GM23338 (cell line): ENCODE measurements at regions not wholly inside any gene's neighbourhood (a gene's known extent, or its start where the extent isn't known, plus 50 kb on each side); places are given as distances from the start of the nearest gene placed in this dataset.

Experiments
- ATAC-seq: fragments of 200-7000 bp; cut with Tn5 transposase; 3 replicates; pipeline ENCODE4 v1.9.1; 2020
- DNase-seq: peaks from one replicate; pipeline ENCODE4 v3.0.0-alpha.2; 2015; ENCODE audit warnings: low spot score
- H2AFZ ChIP-seq: fragments of 200-600 bp; sonication (generic); 2 replicates; pipeline ENCODE4 v1.8.0; 2016; ENCODE audit warnings: antibody characterized with exemption, mild to moderate bottlenecking, moderate library complexity
- H3F3A ChIP-seq: fragments of 200-600 bp; sonication (generic); replicated peaks from 2 replicates; pipeline ENCODE4 v1.8.0; 2017; ENCODE audit warnings: antibody characterized with exemption, mixed run types, low read depth
- H3K27ac ChIP-seq: fragments of 200-600 bp; sonication (generic); 2 replicates; pipeline ENCODE4 v1.6.1; 2016; ENCODE audit warnings: low read depth
- H3K27me3 ChIP-seq: fragments of 200-600 bp; sonication (generic); 2 replicates; pipeline ENCODE4 v1.8.0; 2016; ENCODE audit warnings: mild to moderate bottlenecking, mixed run types, moderate library complexity; ENCODE audit not compliant: insufficient read depth
- H3K36me3 ChIP-seq: fragments of 200-600 bp; sonication (generic); 2 replicates; pipeline ENCODE4 v1.8.0; 2016; ENCODE audit warnings: mild to moderate bottlenecking; ENCODE audit not compliant: insufficient read depth
- H3K4me1 ChIP-seq: fragments of 200-600 bp; sonication (generic); 2 replicates; pipeline ENCODE4 v1.8.0; 2016; ENCODE audit warnings: mild to moderate bottlenecking, moderate library complexity; ENCODE audit not compliant: insufficient read depth
- H3K4me2 ChIP-seq: fragments of 200-600 bp; sonication (generic); 2 replicates; pipeline ENCODE4 v1.7.1; 2017; ENCODE audit warnings: mixed run types
- H3K4me3 ChIP-seq: fragments of 200-600 bp; sonication (generic); 2 replicates; pipeline ENCODE4 v1.6.1; 2016; ENCODE audit warnings: mixed run types
- H3K79me2 ChIP-seq: fragments of 200-600 bp; sonication (generic); replicated peaks from 2 replicates; pipeline ENCODE4 v1.8.0; 2017; ENCODE audit warnings: mild to moderate bottlenecking; ENCODE audit not compliant: insufficient read depth
- H3K9me2 ChIP-seq: fragments of 200-600 bp; sonication (generic); 2 replicates; pipeline ENCODE4 v1.8.0; 2017; ENCODE audit not compliant: insufficient read depth
- H4K20me1 ChIP-seq: fragments of 200-600 bp; sonication (generic); replicated peaks from 2 replicates; pipeline ENCODE4 v1.8.0; 2017; ENCODE audit warnings: mild to moderate bottlenecking; ENCODE audit not compliant: insufficient read depth
- H3K27ac Mint-ChIP-seq: 2 replicates; pipeline ENCODE4 v1.8.0; 2020; ENCODE audit warnings: inconsistent platforms, mild to moderate bottlenecking, moderate library complexity, mixed read lengths
- H3K27me3 Mint-ChIP-seq: 3 replicates; pipeline ENCODE4 v1.8.0; 2022; ENCODE audit warnings: low read depth, mild to moderate bottlenecking, moderate library complexity, mixed read lengths, inconsistent platforms; ENCODE audit not compliant: insufficient read depth, poor library complexity
- H3K36me3 Mint-ChIP-seq: 3 replicates; pipeline ENCODE4 v1.8.0; 2021; ENCODE audit warnings: low read depth, mild to moderate bottlenecking, inconsistent platforms, moderate library complexity, mixed read lengths
- H3K4me1 Mint-ChIP-seq: 3 replicates; pipeline ENCODE4 v1.8.0; 2020; ENCODE audit warnings: mild to moderate bottlenecking, inconsistent platforms, mixed read lengths
- H3K4me3 Mint-ChIP-seq: 3 replicates; pipeline ENCODE4 v1.8.0; 2021; ENCODE audit warnings: moderate library complexity, mild to moderate bottlenecking, inconsistent platforms, mixed read lengths
- H3K9me3 Mint-ChIP-seq: 3 replicates; pipeline ENCODE4 v1.8.0; 2020; ENCODE audit warnings: moderate library complexity, mild to moderate bottlenecking, inconsistent platforms, mixed read lengths
- CREB1 ChIP-seq: fragments of 250-450 bp; sonication (Bioruptor Pico); IDR thresholded peaks from 2 replicates; pipeline ENCODE4 v1.5.0; 2020; ENCODE audit warnings: low read depth, mild to moderate bottlenecking, moderate library complexity
- EZH2 ChIP-seq: fragments of 200-600 bp; sonication (generic); IDR thresholded peaks from one replicate; pipeline ENCODE4 v1.8.0; 2017; ENCODE audit warnings: antibody characterized with exemption, mild to moderate bottlenecking, low read depth; ENCODE audit not compliant: unreplicated experiment
- EZH2phosphoT487 ChIP-seq: fragments of 200-600 bp; sonication (generic); IDR thresholded peaks from one replicate; pipeline ENCODE4 v1.8.1; 2018; ENCODE audit warnings: antibody characterized with exemption; ENCODE audit not compliant: unreplicated experiment
- JUNB ChIP-seq: IDR thresholded peaks from one replicate; pipeline ENCODE4 v1.6.1; 2016; ENCODE audit warnings: antibody characterized with exemption; ENCODE audit not compliant: unreplicated experiment
- NANOG ChIP-seq: IDR thresholded peaks from 2 replicates; pipeline ENCODE4 v1.6.1; 2016; ENCODE audit warnings: antibody characterized with exemption, borderline replicate concordance
- POLR2AphosphoS5 ChIP-seq: IDR thresholded peaks from 2 replicates; pipeline ENCODE4 v1.6.1; 2016; ENCODE audit warnings: antibody characterized with exemption, low read depth
- STAT1 ChIP-seq: IDR thresholded peaks from one replicate; pipeline ENCODE4 v1.6.1; 2016; ENCODE audit warnings: antibody characterized with exemption; ENCODE audit not compliant: unreplicated experiment
- ZNF114 ChIP-seq: fragments of 250-450 bp; sonication (Bioruptor Pico); IDR thresholded peaks from 2 replicates; pipeline ENCODE4 v1.5.0; 2020; ENCODE audit warnings: mild to moderate bottlenecking, moderate library complexity
- ZNF331 ChIP-seq: fragments of 250-450 bp; sonication (Bioruptor Pico); IDR thresholded peaks from 2 replicates; pipeline ENCODE4 v1.5.0; 2020; ENCODE audit warnings: low read depth, mild to moderate bottlenecking, moderate library complexity
- TF ChIP-seq, protein P1 (sequence below): IDR thresholded peaks from one replicate; pipeline ENCODE4 v1.6.1; 2018; ENCODE audit warnings: antibody characterized with exemption; ENCODE audit not compliant: unreplicated experiment
- TF ChIP-seq, protein P2 (sequence below), 2 experiments: fragments of 200-600 bp in 1 of 2; sonication (generic) in 1 of 2; conservative IDR thresholded peaks; 2 replicates each; pipeline versions ENCODE4 v1.5.1 to v1.6.1; 2016 to 2017; ENCODE audit warnings: antibody characterized with exemption in 2 of 2, low read depth in 2 of 2, mild to moderate bottlenecking in 2 of 2, moderate library complexity in 1 of 2
- TF ChIP-seq, protein P3 (sequence below): fragments of 250-450 bp; sonication (Bioruptor Pico); IDR thresholded peaks from 2 replicates; pipeline ENCODE4 v1.5.0; 2020; ENCODE audit warnings: mild to moderate bottlenecking, moderate library complexity
- TF ChIP-seq, protein P4 (sequence below): IDR thresholded peaks from 2 replicates; pipeline ENCODE4 v1.6.1; 2016; ENCODE audit warnings: antibody characterized with exemption

DNA sequence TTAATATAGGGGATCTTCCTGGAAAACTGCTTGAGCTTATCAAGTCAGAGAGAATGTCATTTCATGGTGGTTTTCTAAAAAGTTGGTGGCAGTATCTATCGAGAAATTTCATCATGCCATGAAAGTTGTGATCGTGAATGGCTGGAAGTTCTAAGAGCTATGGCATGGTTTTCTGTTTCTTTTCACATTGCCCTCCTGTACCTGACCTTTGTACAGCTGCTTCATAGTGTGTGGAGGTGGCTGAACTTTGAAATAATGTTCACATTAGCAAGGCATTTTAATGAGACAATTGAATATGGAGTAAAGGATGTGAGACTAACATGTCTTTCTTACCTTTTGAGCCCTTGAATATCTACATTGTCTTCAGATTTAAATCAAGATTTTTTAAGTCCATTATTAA is 278.2 kb upstream of the ID4 start:
- H3K9me3 Mint-ChIP-seq, result no peaks in the 10 kb centered on the region
- H3F3A ChIP-seq, result no peaks in the 10 kb centered on the region
- no peaks in the 10 kb centered on the region for H3K36me3 Mint-ChIP-seq
- DNase-seq, result no peak
- H3K27me3 ChIP-seq, result no peaks in the 10 kb centered on the region
- ATAC-seq, result no peak
- H3K4me1 ChIP-seq, result no peaks in the 10 kb centered on the region
- no peak overlapping the region for H3K4me2 ChIP-seq
- no peaks in the 10 kb centered on the region for H3K36me3 ChIP-seq
- no peak overlapping the region for H3K27ac ChIP-seq
- H3K27me3 Mint-ChIP-seq, result no peaks in the 10 kb centered on the region
- H3K4me3 ChIP-seq, result no peak overlapping the region
- TF ChIP-seq CREB1 (CRISPR knock-in tag) (no peak), JUNB (no peak), ZNF114 (CRISPR knock-in tag) (no peak), EZH2 (no peak), STAT1 (no peak), ZNF331 (CRISPR knock-in tag) (no peak), POLR2AphosphoS5 (no peak), NANOG (no peak), EZH2phosphoT487 (no peak)
- TF ChIP-seq, protein P1, sequence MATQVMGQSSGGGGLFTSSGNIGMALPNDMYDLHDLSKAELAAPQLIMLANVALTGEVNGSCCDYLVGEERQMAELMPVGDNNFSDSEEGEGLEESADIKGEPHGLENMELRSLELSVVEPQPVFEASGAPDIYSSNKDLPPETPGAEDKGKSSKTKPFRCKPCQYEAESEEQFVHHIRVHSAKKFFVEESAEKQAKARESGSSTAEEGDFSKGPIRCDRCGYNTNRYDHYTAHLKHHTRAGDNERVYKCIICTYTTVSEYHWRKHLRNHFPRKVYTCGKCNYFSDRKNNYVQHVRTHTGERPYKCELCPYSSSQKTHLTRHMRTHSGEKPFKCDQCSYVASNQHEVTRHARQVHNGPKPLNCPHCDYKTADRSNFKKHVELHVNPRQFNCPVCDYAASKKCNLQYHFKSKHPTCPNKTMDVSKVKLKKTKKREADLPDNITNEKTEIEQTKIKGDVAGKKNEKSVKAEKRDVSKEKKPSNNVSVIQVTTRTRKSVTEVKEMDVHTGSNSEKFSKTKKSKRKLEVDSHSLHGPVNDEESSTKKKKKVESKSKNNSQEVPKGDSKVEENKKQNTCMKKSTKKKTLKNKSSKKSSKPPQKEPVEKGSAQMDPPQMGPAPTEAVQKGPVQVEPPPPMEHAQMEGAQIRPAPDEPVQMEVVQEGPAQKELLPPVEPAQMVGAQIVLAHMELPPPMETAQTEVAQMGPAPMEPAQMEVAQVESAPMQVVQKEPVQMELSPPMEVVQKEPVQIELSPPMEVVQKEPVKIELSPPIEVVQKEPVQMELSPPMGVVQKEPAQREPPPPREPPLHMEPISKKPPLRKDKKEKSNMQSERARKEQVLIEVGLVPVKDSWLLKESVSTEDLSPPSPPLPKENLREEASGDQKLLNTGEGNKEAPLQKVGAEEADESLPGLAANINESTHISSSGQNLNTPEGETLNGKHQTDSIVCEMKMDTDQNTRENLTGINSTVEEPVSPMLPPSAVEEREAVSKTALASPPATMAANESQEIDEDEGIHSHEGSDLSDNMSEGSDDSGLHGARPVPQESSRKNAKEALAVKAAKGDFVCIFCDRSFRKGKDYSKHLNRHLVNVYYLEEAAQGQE, result no peak
- TF ChIP-seq, protein P2, sequence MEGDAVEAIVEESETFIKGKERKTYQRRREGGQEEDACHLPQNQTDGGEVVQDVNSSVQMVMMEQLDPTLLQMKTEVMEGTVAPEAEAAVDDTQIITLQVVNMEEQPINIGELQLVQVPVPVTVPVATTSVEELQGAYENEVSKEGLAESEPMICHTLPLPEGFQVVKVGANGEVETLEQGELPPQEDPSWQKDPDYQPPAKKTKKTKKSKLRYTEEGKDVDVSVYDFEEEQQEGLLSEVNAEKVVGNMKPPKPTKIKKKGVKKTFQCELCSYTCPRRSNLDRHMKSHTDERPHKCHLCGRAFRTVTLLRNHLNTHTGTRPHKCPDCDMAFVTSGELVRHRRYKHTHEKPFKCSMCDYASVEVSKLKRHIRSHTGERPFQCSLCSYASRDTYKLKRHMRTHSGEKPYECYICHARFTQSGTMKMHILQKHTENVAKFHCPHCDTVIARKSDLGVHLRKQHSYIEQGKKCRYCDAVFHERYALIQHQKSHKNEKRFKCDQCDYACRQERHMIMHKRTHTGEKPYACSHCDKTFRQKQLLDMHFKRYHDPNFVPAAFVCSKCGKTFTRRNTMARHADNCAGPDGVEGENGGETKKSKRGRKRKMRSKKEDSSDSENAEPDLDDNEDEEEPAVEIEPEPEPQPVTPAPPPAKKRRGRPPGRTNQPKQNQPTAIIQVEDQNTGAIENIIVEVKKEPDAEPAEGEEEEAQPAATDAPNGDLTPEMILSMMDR (conservative IDR thresholded peaks at IDR 0.05; ENCODE audit: low read depth in 2 of 2), result no peak
- TF ChIP-seq, protein P3, sequence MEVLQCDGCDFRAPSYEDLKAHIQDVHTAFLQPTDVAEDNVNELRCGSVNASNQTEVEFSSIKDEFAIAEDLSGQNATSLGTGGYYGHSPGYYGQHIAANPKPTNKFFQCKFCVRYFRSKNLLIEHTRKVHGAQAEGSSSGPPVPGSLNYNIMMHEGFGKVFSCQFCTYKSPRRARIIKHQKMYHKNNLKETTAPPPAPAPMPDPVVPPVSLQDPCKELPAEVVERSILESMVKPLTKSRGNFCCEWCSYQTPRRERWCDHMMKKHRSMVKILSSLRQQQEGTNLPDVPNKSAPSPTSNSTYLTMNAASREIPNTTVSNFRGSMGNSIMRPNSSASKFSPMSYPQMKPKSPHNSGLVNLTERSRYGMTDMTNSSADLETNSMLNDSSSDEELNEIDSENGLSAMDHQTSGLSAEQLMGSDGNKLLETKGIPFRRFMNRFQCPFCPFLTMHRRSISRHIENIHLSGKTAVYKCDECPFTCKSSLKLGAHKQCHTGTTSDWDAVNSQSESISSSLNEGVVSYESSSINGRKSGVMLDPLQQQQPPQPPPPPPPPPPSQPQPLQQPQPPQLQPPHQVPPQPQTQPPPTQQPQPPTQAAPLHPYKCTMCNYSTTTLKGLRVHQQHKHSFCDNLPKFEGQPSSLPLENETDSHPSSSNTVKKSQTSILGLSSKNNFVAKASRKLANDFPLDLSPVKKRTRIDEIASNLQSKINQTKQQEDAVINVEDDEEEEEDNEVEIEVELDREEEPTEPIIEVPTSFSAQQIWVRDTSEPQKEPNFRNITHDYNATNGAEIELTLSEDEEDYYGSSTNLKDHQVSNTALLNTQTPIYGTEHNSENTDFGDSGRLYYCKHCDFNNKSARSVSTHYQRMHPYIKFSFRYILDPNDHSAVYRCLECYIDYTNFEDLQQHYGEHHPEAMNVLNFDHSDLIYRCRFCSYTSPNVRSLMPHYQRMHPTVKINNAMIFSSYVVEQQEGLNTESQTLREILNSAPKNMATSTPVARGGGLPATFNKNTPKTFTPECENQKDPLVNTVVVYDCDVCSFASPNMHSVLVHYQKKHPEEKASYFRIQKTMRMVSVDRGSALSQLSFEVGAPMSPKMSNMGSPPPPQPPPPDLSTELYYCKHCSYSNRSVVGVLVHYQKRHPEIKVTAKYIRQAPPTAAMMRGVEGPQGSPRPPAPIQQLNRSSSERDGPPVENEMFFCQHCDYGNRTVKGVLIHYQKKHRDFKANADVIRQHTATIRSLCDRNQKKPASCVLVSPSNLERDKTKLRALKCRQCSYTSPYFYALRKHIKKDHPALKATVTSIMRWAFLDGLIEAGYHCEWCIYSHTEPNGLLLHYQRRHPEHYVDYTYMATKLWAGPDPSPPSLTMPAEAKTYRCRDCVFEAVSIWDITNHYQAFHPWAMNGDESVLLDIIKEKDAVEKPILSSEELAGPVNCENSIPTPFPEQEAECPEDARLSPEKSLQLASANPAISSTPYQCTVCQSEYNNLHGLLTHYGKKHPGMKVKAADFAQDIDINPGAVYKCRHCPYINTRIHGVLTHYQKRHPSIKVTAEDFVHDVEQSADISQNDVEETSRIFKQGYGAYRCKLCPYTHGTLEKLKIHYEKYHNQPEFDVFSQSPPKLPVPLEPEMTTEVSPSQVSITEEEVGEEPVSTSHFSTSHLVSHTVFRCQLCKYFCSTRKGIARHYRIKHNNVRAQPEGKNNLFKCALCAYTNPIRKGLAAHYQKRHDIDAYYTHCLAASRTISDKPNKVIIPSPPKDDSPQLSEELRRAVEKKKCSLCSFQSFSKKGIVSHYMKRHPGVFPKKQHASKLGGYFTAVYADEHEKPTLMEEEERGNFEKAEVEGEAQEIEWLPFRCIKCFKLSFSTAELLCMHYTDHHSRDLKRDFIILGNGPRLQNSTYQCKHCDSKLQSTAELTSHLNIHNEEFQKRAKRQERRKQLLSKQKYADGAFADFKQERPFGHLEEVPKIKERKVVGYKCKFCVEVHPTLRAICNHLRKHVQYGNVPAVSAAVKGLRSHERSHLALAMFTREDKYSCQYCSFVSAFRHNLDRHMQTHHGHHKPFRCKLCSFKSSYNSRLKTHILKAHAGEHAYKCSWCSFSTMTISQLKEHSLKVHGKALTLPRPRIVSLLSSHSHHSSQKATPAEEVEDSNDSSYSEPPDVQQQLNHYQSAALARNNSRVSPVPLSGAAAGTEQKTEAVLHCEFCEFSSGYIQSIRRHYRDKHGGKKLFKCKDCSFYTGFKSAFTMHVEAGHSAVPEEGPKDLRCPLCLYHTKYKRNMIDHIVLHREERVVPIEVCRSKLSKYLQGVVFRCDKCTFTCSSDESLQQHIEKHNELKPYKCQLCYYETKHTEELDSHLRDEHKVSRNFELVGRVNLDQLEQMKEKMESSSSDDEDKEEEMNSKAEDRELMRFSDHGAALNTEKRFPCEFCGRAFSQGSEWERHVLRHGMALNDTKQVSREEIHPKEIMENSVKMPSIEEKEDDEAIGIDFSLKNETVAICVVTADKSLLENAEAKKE (CRISPR knock-in tag), result no peak
- TF ChIP-seq, protein P4, sequence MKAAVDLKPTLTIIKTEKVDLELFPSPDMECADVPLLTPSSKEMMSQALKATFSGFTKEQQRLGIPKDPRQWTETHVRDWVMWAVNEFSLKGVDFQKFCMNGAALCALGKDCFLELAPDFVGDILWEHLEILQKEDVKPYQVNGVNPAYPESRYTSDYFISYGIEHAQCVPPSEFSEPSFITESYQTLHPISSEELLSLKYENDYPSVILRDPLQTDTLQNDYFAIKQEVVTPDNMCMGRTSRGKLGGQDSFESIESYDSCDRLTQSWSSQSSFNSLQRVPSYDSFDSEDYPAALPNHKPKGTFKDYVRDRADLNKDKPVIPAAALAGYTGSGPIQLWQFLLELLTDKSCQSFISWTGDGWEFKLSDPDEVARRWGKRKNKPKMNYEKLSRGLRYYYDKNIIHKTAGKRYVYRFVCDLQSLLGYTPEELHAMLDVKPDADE, result no peak
- H3K79me2 ChIP-seq, result no peaks in the 10 kb centered on the region
- H2AFZ ChIP-seq, result no peak overlapping the region
- no peak overlapping the region for H3K27ac Mint-ChIP-seq
- no peaks in the 10 kb centered on the region for H3K9me2 ChIP-seq
- H3K4me3 Mint-ChIP-seq, result no peak overlapping the region
- H4K20me1 ChIP-seq, result no peaks in the 10 kb centered on the region
- H3K4me1 Mint-ChIP-seq, result no peaks in the 10 kb centered on the region
